ENCODE measurements at regions not wholly inside any gene's neighbourhood (a gene's known extent, or its start where the extent isn't known, plus 50 kb on each side); places are given as distances from the start of the nearest gene placed in this dataset.

- TF ChIP-seq CTCF (IDR thresholded peaks at IDR 0.05; ENCODE audit: extremely low read depth in 1 of 2, insufficient read depth in 1 of 2, low read depth in 1 of 2, low read length in 2 of 2) (no peak), POLR2A (IDR thresholded peaks at IDR 0.05; ENCODE audit: low read depth, low read length) (no peak), JUN (IDR thresholded peaks at IDR 0.05; ENCODE audit: borderline replicate concordance, insufficient read depth, insufficient read length, low read depth) (no peak), EZH2 (IDR thresholded peaks at IDR 0.05; ENCODE audit: borderline replicate concordance, low read depth, low read length, severe bottlenecking) (no peak), MAX (IDR thresholded peaks at IDR 0.05; ENCODE audit: insufficient read depth, insufficient read length) (no peak), MYC (IDR thresholded peaks at IDR 0.05; ENCODE audit: low read depth, low read length) (no peak), POLR2AphosphoS5 (IDR thresholded peaks at IDR 0.05; ENCODE audit: insufficient read depth, low read depth, low read length) (no peak), GATA2 (IDR thresholded peaks at IDR 0.05; ENCODE audit: insufficient read depth, insufficient read length, low read depth, low read length) (no peak)
Measured at GRCh38 chr17:45708707-45709290, 75.3 kb upstream of the CRHR1 start.
